ENCODE measurements at regions not wholly inside any gene's neighbourhood (a gene's known extent, or its start where the extent isn't known, plus 50 kb on each side); places are given as distances from the start of the nearest gene placed in this dataset.

GRCh38 chr15:70181626-70182255, 84.0 kb upstream of the TLE3 start:
- TF ChIP-seq CTCF (IDR thresholded peaks at IDR 0.05) (no peak), POLR2AphosphoS5 (IDR thresholded peaks at IDR 0.05) (no peak), EP300 (IDR thresholded peaks at IDR 0.05) (no peak), POLR2A (IDR thresholded peaks at IDR 0.05) (no peak)
- Histone ChIP-seq H3K36me3 (no peaks in the 10 kb centered on the region), H3K4me3 (no peak overlapping the region), H3K9me3 (no peaks in the 10 kb centered on the region), H3K4me1 (no peaks in the 10 kb centered on the region), H3K27me3 (no peaks in the 10 kb centered on the region), H3K27ac (no peak overlapping the region)
- no peak for DNase-seq
- WGBS, 5 donors = 72 to 96% (median 90%) methylated on average over 4 of the region's 4 CpGs
- intact Hi-C loops (cut with DNase I; ENCODE audit: low total_unique reads) = no loop called here

- TF ChIP-seq POLR2AphosphoS5 (IDR thresholded peaks at IDR 0.05) (no peak), POLR2A (IDR thresholded peaks at IDR 0.05) (no peak), EP300 (IDR thresholded peaks at IDR 0.05) (no peak), CTCF (IDR thresholded peaks at IDR 0.05) (no peak)
- Histone ChIP-seq H3K27me3 (no peaks in the 10 kb centered on the region), H3K4me3 (no peak overlapping the region), H3K9me3 (no peaks in the 10 kb centered on the region), H3K27ac (no peak overlapping the region), H3K36me3 (no peaks in the 10 kb centered on the region), H3K4me1 (no peaks in the 10 kb centered on the region)
- intact Hi-C loops (cut with DNase I; ENCODE audit: low total_unique reads) = no loop called here
- no peak for DNase-seq
- WGBS, 5 donors = 78 to 93% (median 89%) methylated on average over 14 to 15 of the region's 15 CpGs
Measured at GRCh38 chr15:70180186-70180875, 82.6 kb upstream of the TLE3 start.

- WGBS, 5 donors = 94 to 100% (median 97%) methylated on average over 1 of the region's 1 CpG
- intact Hi-C loops (cut with DNase I; ENCODE audit: low total_unique reads) = no loop called here
Measured at GRCh38 chr15:70179309-70179892, 81.7 kb upstream of the TLE3 start.

More at GRCh38 chr15:70179309-70179892, 81.7 kb upstream of the TLE3 start:
- Histone ChIP-seq H3K27me3 (no peaks in the 10 kb centered on the region), H3K4me1 (no peaks in the 10 kb centered on the region), H3K27ac (no peak overlapping the region), H3K9me3 (no peaks in the 10 kb centered on the region), H3K36me3 (no peaks in the 10 kb centered on the region), H3K4me3 (no peak overlapping the region)
- TF ChIP-seq POLR2A (IDR thresholded peaks at IDR 0.05) (no peak), POLR2AphosphoS5 (IDR thresholded peaks at IDR 0.05) (no peak), CTCF (IDR thresholded peaks at IDR 0.05) (no peak), EP300 (IDR thresholded peaks at IDR 0.05) (no peak)
- no peak for DNase-seq

Data from stomach (tissue), 8 donors.